SU-DHL-6 (cell line): ENCODE measurements at regions not wholly inside any gene's neighbourhood (a gene's known extent, or its start where the extent isn't known, plus 50 kb on each side); places are given as distances from the start of the nearest gene placed in this dataset.

Experiments
- H2AFZ ChIP-seq: fragments of 200-600 bp; sonication (generic); 2 replicates; pipeline ENCODE4 v1.6.1; 2014; ENCODE audit warnings: low read depth, mild to moderate bottlenecking, moderate library complexity, mixed read lengths, antibody characterized with exemption, low read length; ENCODE audit not compliant: severe bottlenecking
- H3F3A ChIP-seq: fragments of 200-600 bp; shearing (Covaris generic); 2 replicates; pipeline ENCODE4 v1.6.0; 2016; ENCODE audit warnings: antibody characterized with exemption, mild to moderate bottlenecking; ENCODE audit not compliant: insufficient read depth
- H3K27ac ChIP-seq: fragments of 200-600 bp; sonication (generic); 2 replicates; pipeline ENCODE4 v1.5.1; 2016; ENCODE audit warnings: low read depth, mild to moderate bottlenecking, low read length, moderate library complexity, mixed read lengths
- H3K27me3 ChIP-seq: fragments of 200-600 bp; sonication (generic), shearing (Covaris generic); 2 replicates; pipeline ENCODE4 v1.6.0; 2014; ENCODE audit warnings: mild to moderate bottlenecking, low read length
- H3K36me3 ChIP-seq: fragments of 200-600 bp; sonication (generic); 2 replicates; pipeline ENCODE4 v1.6.1; 2014; ENCODE audit warnings: mild to moderate bottlenecking, low read length, mixed read lengths
- H3K4me2 ChIP-seq: fragments of 300-600, 200-600 bp; shearing (Covaris generic), sonication (generic); 2 replicates; pipeline ENCODE4 v1.6.0; 2014; ENCODE audit warnings: low read length, low read depth, mild to moderate bottlenecking; ENCODE audit not compliant: poor library complexity, severe bottlenecking
- H3K4me3 ChIP-seq: fragments of 200-600 bp; sonication (generic); 2 replicates; pipeline ENCODE4 v1.5.1; 2014; ENCODE audit warnings: antibody characterized with exemption, low read length, mild to moderate bottlenecking, mixed read lengths; ENCODE audit not compliant: insufficient read depth, poor library complexity, severe bottlenecking
- H3K79me2 ChIP-seq: fragments of 200-600 bp; sonication (generic); 2 replicates; pipeline ENCODE4 v1.6.1; 2014; ENCODE audit warnings: mild to moderate bottlenecking, low read length, moderate library complexity; ENCODE audit not compliant: insufficient read depth
- H3K9ac ChIP-seq: fragments of 200-600 bp; sonication (generic); 2 replicates; pipeline ENCODE4 v1.7.0; 2014; ENCODE audit warnings: mild to moderate bottlenecking, low read length
- H3K9me2 ChIP-seq: fragments of 200-600 bp; sonication (generic); replicated peaks from 2 replicates; pipeline ENCODE4 v1.6.1; 2014; ENCODE audit warnings: low read length; ENCODE audit not compliant: insufficient read depth
- H3K9me3 ChIP-seq: fragments of 200-600 bp; sonication (generic); 2 replicates; pipeline ENCODE4 v1.6.1; 2014; ENCODE audit warnings: low read length, mixed read lengths; ENCODE audit not compliant: insufficient read depth
- H4K20me1 ChIP-seq: fragments of 200-600 bp; sonication (generic); 2 replicates; pipeline ENCODE4 v1.6.1; 2014; ENCODE audit warnings: low read depth, mild to moderate bottlenecking, antibody characterized with exemption, low read length, moderate library complexity, mixed read lengths
- CTCF ChIP-seq: fragments of 200-600 bp; sonication (generic); IDR thresholded peaks from one replicate; pipeline ENCODE4 v1.5.1; 2017; ENCODE audit warnings: antibody characterized with exemption, mild to moderate bottlenecking, low read length, moderate library complexity; ENCODE audit not compliant: insufficient read depth, poor library complexity, severe bottlenecking
- EZH2phosphoT487 ChIP-seq: fragments of 200-600 bp; sonication (generic), shearing (Covaris generic); conservative IDR thresholded peaks from 2 replicates; pipeline ENCODE4 v1.6.1; 2018; ENCODE audit warnings: mild to moderate bottlenecking, antibody characterized with exemption, low read length, moderate library complexity, mixed read lengths

GRCh38 chr2:105469781-105470180 is 70.9 kb upstream of the FHL2 start:
- Histone ChIP-seq H3K79me2 (no peaks in the 10 kb centered on the region), H3K27me3 (no peaks in the 10 kb centered on the region; the same call in 1 of the 2 replicates), H3F3A (no peaks in the 10 kb centered on the region), H3K36me3 (no peaks in the 10 kb centered on the region), H3K4me3 (no peak overlapping the region), H3K9me3 (no peaks in the 10 kb centered on the region), H4K20me1 (no peaks in the 10 kb centered on the region), H3K9ac (no peak overlapping the region), H3K27ac (no peak overlapping the region), H2AFZ (no peak overlapping the region), H3K9me2 (no peaks in the 10 kb centered on the region), H3K4me2 (no peak overlapping the region)
- TF ChIP-seq EZH2phosphoT487 (no peak), CTCF (no peak)

DNA sequence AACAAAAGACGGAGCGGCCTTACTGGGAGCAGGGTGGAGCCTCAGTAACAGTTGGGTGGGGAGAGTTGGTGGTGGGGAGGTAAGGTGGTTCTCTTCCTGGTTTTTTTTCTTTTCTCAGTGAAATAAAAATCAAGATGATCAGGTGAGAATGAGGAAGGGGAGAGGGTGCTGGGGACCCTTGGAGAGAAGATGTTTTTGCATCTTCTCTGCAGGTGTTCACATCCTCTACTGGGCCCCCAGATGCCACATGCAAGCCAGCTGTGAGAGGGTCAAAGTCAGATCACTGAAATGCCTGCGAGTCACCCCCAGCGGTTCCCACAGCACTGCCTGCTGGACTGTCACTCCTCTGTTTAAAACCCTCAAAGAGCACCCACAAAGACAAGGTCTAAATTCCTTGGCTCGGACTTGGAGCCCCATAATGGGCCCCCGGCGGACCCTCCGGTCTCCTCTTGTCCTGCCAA is 69.8 kb upstream of the FHL2 start:
- no peaks in the 10 kb centered on the region for H4K20me1 ChIP-seq
- H3K4me3 ChIP-seq: no peak overlapping the region
- H3K4me2 ChIP-seq: no peak overlapping the region
- H3K36me3 ChIP-seq: no peaks in the 10 kb centered on the region
- no peaks in the 10 kb centered on the region for H3K79me2 ChIP-seq
- H3K9me3 ChIP-seq: no peaks in the 10 kb centered on the region
- no peaks in the 10 kb centered on the region for H3F3A ChIP-seq
- H3K9ac ChIP-seq: no peak overlapping the region
- no peaks in the 10 kb centered on the region for H3K9me2 ChIP-seq
- no peak overlapping the region for H3K27ac ChIP-seq
- no peaks in the 10 kb centered on the region for H3K27me3 ChIP-seq
- no peak overlapping the region for H2AFZ ChIP-seq
- TF ChIP-seq EZH2phosphoT487 (no peak), CTCF (no peak)

DNA sequence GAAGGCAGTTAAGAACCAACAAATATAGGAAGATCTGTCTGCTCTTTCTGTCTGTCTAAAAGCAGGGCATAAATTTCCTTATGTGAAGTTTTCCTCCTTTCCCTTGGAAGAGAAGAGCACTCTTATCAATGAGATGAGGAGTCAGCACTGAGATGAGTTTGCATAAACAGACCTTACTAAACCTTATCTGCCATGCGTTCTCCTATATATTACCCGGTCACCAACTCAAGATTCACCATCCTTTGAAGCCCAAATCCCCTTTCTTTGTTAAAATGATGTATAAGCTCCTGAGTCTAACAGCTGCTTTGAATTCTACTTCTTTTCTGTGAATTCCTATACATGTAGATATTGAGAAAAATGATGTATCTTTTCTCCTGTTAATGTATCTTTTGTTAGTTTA is 65.5 kb upstream of the FHL2 start:
- no peak overlapping the region for H3K4me2 ChIP-seq
- H4K20me1 ChIP-seq: no peaks in the 10 kb centered on the region
- no peaks in the 10 kb centered on the region for H3K36me3 ChIP-seq
- no peaks in the 10 kb centered on the region for H3F3A ChIP-seq
- H3K79me2 ChIP-seq: no peaks in the 10 kb centered on the region
- H3K27me3 ChIP-seq: no peaks in the 10 kb centered on the region
- H3K9me3 ChIP-seq: no peaks in the 10 kb centered on the region
- H3K9me2 ChIP-seq: no peaks in the 10 kb centered on the region
- H2AFZ ChIP-seq: no peak overlapping the region
- no peak overlapping the region for H3K9ac ChIP-seq
- TF ChIP-seq EZH2phosphoT487: no peak
- no peak for TF ChIP-seq CTCF
- no peak overlapping the region for H3K27ac ChIP-seq
- H3K4me3 ChIP-seq: no peak overlapping the region
